ENCODE measurements at regions not wholly inside any gene's neighbourhood (a gene's known extent, or its start where the extent isn't known, plus 50 kb on each side); places are given as distances from the start of the nearest gene placed in this dataset.

DNA sequence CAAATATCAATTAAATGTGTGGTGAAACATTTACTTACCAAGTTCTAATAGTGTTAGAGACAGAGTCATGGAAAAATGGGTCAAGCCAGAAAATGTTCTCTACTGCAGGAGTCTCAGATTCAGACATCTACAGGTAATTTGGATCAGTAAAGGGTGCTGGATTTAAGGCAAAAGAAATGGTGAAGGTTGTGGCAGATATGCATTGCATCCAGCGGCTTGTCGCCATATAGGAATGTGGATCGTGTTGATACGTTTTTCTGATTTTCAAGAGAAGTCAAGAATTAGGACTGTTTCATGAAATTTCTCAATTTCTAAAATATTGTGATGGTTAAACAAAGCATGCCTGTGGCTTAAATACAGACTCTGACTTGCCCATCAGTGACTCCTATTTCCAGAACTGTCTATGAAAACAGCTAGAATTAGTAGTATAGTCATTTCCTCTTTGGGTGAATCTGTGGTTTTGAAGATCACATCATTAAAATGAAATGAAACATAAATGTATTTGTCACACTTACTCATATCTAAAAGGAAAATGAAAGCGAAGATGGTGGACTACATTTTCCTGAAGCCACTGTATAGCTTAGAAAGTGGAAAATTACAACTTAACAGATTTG lies 110.1 kb upstream of the VEGFC start:
- no peak for DNase-seq

DNA sequence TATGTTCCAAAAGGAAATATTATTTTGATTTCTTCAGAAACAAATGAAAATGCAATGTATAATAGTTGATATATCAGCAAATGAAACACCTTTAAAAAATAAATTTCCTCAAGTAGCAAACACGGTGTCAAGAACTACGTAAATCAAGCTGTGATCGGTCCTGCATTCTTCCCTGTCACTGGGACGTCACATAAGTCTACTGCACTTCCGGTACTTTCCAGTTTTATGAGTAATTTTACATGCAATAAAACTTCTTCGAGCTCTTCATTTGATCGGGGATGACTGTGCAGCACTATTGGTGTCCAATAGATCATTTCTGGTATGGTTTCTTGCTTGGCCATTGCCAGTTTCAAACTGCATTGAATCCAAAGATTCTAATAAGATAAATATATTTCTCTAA lies 114.0 kb upstream of the VEGFC start:
- no peak for DNase-seq

DNA sequence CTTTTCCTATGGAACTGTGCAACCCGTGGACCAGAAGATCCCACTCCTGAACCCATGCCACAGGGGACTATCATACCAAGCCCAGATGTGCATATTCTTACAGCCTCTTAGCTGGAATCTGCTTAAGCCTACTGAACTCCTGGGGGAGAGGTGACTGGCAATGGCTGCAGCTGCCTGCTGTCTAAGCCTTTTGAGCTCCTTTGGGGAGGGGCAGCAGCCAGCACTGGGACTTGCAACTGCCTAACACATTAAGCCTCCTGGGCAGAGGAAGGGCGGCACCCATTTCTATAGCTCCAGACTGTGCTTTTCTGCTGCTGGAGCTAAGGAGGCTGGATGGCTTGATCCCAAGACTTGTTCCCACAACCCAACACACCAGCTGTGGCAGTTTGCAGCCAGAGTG lies 117.9 kb upstream of the VEGFC start:
- no peak for DNase-seq

DNA sequence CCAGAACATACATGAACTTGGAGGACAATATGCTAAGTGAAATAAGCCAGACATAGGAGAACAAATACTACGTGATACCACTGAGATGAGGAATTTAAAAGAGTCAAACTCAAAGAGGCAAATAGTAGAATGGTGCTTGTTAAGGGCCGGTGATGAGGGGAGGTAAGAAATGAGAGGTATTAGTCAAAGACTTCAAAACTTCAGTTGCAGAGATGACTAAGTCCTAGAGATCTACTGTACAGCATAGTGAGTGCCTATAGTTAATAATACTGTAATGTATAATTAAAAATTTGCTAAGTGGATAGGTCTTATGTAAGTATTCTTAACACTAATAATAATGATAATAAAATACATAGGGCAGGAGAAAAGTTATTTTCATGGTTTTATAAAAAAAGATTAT lies 126.9 kb upstream of the VEGFC start:
- DNase-seq, result no peak

DNA sequence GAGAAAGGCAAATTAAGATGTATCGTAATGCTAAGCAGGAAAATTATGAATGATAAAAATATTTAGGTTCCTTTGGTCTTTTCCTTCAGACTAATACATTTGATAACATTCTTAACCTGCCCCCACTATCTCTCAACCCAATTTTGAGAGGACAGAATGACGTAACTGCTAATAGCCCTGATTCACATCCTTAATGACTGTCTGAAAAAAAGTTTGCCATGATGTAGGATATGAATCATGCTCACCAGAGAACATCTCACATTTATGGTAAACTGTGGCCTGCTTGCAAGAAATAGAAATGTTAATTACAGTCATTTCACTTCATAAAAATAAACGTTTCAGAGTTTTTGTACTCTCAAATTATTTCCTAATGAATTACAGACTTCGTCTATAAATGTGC lies 128.0 kb upstream of the VEGFC start:
- no peak for DNase-seq

DNA sequence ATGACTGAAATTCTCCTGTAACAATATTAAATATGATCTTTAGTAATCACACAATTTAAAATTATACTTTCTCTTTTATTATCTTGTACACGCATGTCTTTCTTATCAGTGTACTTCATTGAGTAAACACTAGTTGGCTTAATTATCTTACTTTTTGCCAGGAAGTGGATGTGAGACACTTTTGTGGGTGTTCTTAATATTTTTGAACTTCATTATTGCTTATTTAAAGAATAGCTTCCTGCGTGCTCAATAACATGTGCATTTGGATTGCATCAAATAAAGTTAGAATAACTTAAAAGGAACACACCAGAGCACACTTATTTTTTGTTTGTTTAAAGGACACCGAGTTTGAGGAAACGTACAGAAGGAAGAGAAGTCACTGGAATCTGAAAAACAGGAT lies 128.5 kb upstream of the VEGFC start:
- DNase-seq, result no peak

DNA sequence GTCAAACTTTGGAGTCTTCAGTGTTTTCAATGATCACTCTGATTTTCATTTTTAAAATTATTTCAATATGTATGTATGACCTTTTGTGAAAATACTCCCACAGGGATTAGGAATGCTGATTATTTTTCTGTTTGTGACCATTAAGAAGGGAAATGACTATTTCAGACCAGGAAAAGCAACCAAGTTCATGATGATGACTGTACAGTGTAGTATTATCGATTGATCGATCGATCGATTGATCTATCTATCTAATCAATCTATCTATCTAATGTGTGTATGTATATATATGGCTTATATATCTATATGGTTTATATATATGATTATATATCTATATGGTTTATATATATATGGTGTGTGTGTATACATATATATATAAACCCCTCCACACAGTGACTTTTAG lies 131.5 kb upstream of the VEGFC start:
- DNase-seq, result no peak

DNA sequence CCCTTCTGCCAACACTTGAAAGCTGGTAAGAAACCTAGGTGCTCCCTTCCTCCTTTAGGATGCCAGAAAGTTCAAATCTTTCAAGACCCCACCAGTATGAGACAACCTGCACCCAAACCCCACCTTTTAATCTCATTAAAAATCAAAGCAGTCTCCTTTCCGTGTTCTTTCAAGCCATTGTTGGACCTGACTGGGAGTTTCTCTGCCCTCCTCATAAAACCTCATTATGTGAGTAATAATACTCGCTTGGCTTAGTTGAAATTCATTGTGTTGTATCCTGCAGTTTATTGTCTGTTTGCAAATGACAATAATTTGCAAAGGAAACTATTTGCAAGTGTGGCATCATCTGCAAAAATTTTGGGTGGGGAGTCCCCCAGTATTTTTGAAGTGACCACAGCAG lies 133.2 kb upstream of the VEGFC start:
- DNase-seq, result no peak

DNA sequence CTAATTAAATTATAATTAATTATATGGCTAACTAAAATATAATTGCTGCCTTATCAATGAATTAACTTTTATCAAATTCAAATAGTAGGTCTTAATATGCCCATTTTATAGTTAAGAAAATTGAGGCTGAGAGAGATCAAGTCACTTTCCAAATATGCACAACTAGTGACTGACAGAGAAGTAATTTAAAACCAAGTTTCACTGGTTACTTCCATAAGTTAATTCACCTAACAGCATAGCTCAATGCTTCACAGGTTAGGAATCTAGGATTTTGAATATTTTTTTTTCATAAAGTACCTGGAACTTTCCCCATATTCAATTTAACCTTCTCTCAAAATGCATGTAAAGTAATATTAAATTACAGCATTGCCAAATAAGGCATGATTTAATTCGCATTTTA lies 134.4 kb upstream of the VEGFC start:
- DNase-seq, result no peak

DNA sequence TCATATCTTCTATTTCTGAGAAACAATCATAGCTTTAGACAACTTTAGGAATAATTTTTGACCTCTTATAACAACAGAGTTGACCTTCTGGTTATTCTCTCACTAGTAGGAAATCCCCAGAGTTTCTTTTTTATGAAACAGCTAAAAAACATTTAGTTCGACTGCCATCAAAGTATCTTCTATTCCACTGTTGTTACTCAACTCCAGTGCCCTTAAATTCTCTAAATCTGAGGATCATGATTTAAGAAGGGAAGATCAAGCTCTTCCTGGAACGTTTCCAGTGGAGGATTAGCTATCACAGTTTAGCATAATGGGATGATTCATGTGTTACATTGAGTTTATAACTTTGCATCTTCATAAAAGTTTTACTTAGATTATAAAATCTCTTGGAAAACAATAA lies 134.9 kb upstream of the VEGFC start:
- DNase-seq, result no peak

DNA sequence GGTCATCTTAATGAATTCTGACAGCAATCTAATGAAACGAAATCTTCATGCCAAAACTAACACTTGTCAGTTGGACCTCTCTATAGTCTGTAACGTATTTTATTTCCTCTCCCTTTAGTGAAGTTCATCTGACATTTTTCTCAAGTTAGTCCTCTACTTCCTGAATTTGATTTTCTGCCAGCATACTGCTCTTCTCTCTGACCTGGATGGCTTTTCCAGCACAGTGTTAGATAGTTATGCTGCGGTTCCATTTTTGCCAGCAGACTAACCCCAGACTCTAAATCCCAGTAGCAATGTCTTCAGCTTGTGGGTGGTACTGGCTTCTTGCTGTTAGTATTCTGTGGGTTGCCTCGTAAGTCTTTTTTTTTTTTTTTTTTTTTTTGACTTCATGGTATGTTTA lies 146.7 kb upstream of the VEGFC start:
- DNase-seq, result no peak

DNA sequence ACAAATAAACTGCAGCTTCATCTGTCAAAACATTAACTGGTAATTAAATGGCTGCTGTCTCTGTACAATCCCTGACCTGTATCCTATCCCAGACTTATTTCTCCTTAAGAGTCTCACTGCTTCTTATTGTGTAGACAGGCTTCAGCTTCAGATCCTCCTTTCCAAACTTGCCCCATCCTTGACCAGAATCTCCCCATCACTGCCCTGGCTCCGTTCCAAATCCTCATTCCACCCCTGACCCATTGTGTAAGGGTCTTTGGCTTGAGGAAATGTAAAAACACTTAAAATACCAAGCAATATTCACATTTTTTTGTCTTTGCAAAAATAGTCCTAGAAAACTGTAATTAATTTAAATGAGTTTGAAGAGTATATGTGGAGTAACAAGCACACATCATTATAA lies 152.6 kb upstream of the VEGFC start:
- DNase-seq, result no peak

DNA sequence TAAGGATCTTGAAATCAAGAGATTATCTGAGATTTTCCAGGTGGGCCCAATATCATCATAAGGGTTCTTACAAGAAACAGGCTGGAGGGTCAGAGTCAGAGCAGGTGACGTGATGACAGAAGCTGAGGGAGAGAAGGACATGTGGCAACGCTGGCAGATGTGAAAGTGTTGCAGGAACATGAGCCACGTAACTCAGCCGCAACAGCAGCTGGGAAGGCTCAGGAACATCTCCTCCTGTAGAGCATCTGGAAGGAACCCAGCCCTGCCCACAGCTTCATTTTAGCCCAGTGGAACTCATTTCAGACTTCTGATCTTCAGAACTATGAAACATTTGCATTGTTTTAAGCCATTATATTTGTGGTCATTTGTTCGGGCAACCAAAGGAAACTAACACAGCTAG lies 156.3 kb upstream of the VEGFC start:
- no peak for DNase-seq

DNA sequence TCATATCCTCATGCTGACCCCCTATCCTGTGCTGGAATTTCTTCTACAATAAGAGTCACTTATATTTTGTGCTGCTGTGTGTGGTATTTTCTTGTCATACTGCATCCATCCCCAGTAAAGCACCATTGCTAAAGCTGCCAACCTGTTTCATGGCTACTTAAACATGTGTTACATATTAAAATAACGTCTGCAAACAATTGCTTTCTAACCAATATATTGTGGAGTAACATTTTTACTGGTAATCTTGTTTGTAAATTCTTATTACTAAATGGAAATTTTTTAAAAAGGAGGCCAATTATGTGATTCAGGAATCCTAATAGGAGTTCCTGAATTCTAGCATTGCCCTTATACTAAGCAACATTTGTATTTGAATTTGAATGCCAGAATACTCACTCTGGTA lies 160.3 kb upstream of the VEGFC start:
- no peak for DNase-seq

DNA sequence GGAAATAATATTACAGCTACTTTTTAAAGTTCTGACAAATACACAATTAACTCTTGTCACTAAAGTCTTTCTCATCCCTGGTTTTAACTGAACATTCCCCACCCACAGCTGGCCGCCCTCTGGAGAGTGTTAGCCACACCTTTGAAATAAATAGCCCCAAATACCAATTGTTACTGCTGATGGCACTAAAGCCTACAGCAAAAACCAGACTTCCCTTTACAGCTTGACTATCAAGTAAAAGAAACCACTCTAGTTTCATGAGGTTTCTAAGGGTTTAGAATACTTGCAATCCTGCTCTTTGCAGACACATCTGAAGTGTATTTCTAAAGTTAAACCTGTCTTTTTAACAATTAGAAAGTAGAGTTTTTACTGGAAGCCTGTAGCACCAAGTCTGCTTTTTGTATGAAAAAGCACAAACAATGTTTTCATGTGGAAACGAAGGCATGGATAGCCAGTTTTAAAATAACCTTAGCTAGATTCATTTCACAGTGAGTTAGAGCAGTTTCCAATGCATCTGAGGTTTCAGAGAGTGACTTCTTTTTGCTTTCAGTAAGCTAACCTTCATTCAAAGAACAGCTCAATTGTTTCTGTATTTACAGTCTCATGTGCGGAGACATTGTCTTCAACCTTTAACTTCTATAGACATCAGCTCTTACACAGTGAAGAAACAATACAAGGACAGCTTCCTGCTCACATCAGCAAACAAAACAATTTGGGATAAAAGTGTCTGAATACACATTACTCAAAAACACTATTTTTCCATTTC lies 164.8 kb upstream of the VEGFC start:
- DNase-seq, result no peak

DNA sequence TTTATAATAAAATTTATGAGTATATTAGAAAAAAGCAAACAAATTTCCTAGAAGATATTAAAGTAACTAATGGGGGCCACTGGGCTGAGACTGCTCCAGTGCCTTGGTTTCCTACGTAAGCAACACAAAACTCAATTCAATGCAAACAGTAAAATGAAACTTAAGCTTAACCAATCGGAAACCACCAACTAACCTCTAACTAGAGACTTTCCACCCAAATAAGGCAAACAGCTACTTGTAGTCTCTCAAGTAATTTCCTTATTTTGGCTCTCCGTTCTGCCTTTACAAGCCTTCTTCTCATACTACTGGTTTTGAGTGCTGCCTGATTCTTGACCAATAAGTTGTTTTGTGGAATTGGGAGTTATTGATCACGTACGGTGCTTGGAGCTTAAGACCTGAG lies 167.3 kb upstream of the VEGFC start:
- no peak for DNase-seq

DNA sequence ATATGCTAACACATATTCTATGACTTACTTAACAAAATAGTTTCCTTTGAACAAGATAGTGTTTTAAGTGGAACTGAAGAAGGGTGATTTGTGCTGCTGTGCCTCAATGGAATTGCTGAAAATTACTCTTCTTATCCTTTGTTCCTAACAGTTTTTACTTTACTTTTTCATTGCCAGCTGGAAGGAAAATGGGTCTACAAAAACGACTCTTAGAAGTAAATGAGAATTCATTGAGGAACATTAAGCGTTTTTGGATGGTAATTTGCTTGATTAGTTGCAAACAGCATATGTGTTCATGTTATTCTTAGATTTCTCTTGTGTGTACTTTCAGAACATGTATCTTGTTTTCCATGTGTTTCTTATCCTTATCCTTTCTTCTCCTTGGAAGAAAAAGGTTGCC lies 170.4 kb upstream of the VEGFC start:
- no peak for DNase-seq

DNA sequence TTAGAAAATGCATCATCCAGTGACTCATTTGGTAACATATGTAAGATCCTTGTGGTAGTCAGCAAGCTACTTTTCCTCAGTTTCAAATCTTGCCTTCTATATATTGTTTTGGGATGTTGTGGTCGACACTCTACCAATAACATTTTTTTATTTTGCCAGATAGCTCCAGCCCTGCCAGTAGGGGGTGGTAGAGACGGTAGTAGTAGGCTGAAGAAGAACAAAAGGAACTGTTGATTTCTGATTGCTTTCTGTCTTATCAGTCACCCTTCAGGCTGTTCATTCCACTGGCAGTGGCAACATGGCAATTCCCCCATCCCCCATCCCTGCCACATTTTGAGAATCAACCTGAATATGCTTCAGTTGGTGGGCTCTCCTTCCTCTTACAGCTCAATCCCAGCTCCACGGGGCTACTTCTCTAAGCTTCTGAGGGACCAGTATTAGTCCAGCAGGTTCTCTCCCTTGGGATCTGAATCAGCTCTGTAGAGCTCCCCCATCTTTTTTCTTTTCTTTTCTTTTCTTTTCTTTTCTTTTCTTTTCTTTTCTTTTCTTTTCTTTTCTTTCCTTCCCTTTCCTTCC lies 171.5 kb upstream of the VEGFC start:
- no peak for DNase-seq

DNA sequence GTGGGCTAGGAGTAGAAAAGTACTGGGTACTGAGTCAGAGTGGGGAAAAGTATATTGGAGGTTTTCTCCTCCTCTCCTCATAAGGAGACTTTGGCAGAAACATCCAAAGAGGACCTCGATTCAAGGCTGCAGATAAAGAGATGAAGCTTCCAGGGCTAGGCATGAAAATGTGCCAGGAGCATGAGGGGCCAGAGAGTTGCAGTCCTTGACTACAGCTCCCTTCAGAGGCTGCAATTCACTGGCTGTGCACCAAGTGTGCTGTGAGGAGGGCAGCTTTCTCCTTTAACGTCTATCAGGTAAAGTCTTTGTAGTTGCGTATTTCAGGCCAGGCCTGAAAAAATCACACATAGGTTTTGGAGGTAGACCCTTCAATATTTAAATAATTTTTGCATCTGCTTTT lies 174.9 kb upstream of the VEGFC start:
- no peak for DNase-seq

DNA sequence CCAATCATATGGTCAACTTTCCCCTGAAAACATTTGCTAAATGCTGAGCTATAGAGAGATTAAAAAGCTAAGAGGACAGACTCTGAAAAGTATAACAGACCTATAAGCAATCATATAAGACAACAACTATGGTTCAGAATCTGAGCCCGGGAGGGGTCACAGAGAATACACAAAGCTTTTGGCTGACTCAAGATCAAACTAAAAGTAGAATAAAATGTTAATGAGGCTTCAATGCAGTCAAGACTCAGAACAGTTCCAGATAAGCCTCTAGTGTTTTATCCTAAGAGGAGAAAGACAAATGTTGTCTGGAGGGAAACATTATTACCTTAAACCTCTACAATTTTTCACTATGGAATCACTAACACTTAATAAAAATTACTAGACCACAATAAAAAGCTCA lies 175.4 kb upstream of the VEGFC start:
- DNase-seq, result no peak

DNA sequence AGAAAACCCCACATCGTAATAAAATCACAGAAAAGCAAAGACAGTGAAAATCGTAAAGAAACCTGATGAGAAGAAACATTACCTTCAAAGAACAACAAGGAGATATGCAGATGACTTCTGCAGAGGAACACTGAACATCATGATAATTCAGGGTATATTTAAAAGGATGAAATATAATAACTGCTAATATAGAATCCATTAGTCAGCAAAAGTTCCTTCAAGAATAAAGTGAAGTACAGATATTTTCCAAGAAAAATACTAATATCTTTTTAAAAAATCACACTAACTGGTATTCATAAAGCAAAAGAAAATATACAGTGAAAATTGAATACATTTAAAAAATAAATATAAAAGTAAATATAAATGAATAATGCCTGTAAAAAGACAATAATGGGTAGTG lies 176.3 kb upstream of the VEGFC start:
- no peak for DNase-seq

DNA sequence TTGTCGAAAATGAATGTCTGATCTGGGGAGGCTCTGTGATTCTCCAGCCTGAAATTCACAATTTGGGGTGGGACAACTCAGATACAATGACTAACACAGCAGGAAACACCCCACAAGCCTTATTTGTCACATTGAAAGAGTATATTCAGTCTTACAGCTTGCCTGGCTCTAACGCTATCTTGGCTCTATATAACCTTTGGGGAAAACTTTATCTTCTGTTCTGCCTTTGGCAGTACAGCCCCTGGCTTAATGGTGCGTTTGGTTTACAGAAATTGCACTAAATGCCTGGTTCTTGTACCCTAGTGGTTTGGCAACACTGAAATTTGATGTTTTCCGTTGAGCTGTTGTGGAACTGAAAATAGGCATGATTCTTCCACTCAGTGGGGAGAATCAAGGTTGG lies 178.1 kb upstream of the VEGFC start:
- no peak for DNase-seq

DNA sequence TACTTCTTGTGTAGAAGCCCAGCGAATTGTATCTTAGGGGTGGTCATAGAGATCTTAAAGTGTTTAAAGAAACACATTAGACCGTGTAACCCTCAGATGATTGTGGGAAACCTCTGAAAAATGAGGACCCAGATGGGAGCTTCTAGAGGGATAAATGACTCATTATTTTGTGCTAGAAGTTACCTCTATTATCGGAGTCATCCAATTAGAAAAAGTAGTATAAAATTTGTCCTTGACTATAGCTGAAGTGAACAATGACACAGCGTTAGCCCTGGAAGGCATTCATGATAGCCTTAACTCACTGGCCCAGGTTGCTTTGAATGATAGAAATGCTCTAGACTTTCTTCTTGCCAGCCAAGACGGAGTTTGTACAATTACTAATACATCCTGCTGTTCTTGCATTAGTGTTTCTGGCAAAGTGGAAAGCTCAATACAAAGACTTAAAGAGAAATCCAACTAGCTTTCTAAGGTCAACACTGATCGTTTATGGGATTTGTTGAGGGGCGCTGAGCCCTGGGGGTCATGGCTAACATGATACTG lies 178.9 kb upstream of the VEGFC start:
- no peak for DNase-seq

DNA sequence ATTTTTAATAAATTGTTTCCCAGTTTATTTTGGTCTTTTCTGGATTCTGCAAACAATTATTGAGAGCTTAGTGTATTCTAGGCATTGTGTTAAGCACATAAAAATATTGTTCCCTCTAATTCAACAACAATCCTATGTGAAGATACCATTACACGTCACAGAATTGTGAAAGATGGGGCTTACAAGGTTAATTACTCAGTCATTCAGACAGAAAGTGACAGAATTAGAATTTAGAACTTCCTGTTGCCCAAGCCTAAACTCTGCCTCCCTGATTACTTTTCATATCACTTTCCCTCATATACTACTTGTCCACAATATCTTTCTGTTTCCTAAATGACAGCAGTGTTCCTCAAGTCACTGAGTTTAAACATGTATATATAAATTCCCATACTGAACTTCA lies 186.7 kb upstream of the VEGFC start:
- DNase-seq, result no peak
